ENCODE measurements at regions not wholly inside any gene's neighbourhood (a gene's known extent, or its start where the extent isn't known, plus 50 kb on each side); places are given as distances from the start of the nearest gene placed in this dataset.

- H3K79me2 ChIP-seq (ENCODE audit: insufficient read depth, low read length): no peaks in the 10 kb centered on the region
- H4K20me1 ChIP-seq (ENCODE audit: insufficient read depth, low read length): no peaks in the 10 kb centered on the region
- Mint-ChIP-seq H3K36me3 (ENCODE audit: low read depth, unreplicated experiment) (no peaks in the 10 kb centered on the region), H3K27ac (ENCODE audit: unreplicated experiment) (no peak overlapping the region), H3K4me1 (ENCODE audit: low read depth, unreplicated experiment) (peaks cover 5% of the 10 kb centered on the region), H3K4me3 (ENCODE audit: unreplicated experiment) (no peak overlapping the region), H3K27me3 (ENCODE audit: low read depth, unreplicated experiment) (peaks cover 2% of the 10 kb centered on the region), H3K9me3 (ENCODE audit: unreplicated experiment) (peaks cover 3% of the 10 kb centered on the region)
- no peak overlapping the region for H3K4me3 ChIP-seq (ENCODE audit: insufficient read depth, low read depth, low read length)
- no peaks in the 10 kb centered on the region for H3K27me3 ChIP-seq (ENCODE audit: insufficient read depth, low read length)
- no peak overlapping the region for H3K4me2 ChIP-seq (ENCODE audit: low read length)
- FAIRE-seq: no peak
- no peak overlapping the region for H2AFZ ChIP-seq (ENCODE audit: low read depth, low read length)
- H3K4me1 ChIP-seq (ENCODE audit: insufficient read depth, low read length): peaks cover 14% of the 10 kb centered on the region
- no peak overlapping the region for H3K9ac ChIP-seq (ENCODE audit: low read length)
- H3K36me3 ChIP-seq (ENCODE audit: insufficient read depth, low read length): no peaks in the 10 kb centered on the region
- no peaks in the 10 kb centered on the region for H3K9me3 ChIP-seq (ENCODE audit: insufficient read depth, low read depth, low read length)
- H3K27ac ChIP-seq (ENCODE audit: low read depth, low read length): no peak overlapping the region
- TF ChIP-seq CTCF (IDR thresholded peaks at IDR 0.05; ENCODE audit: insufficient read depth, low read depth, low read length) (no peak), EZH2 (IDR thresholded peaks at IDR 0.05; ENCODE audit: insufficient read depth, low read length) (no peak)
- DNase-seq (ENCODE audit: low read depth): no peak
Observed at GRCh38 chr1:29679828-29680558, 443.7 kb downstream of the PTPRU start.

- Histone ChIP-seq H3K4me3 (ENCODE audit: insufficient read depth, low read depth, low read length) (no peak overlapping the region), H3K36me3 (ENCODE audit: insufficient read depth, low read length) (no peaks in the 10 kb centered on the region), H2AFZ (ENCODE audit: low read depth, low read length) (no peak overlapping the region), H3K4me2 (ENCODE audit: low read length) (no peak overlapping the region), H3K9me3 (ENCODE audit: insufficient read depth, low read depth, low read length) (no peaks in the 10 kb centered on the region), H3K4me1 (ENCODE audit: insufficient read depth, low read length) (peaks cover 14% of the 10 kb centered on the region), H3K27ac (ENCODE audit: low read depth, low read length) (no peak overlapping the region), H3K79me2 (ENCODE audit: insufficient read depth, low read length) (no peaks in the 10 kb centered on the region), H3K9ac (ENCODE audit: low read length) (no peak overlapping the region), H3K27me3 (ENCODE audit: insufficient read depth, low read length) (no peaks in the 10 kb centered on the region), H4K20me1 (ENCODE audit: insufficient read depth, low read length) (no peaks in the 10 kb centered on the region)
- H3K27me3 Mint-ChIP-seq (ENCODE audit: low read depth, unreplicated experiment): no peaks in the 10 kb centered on the region
- no peak overlapping the region for H3K27ac Mint-ChIP-seq (ENCODE audit: unreplicated experiment)
- peaks cover 3% of the 10 kb centered on the region for H3K9me3 Mint-ChIP-seq (ENCODE audit: unreplicated experiment)
- H3K4me1 Mint-ChIP-seq (ENCODE audit: low read depth, unreplicated experiment): peaks cover 5% of the 10 kb centered on the region
- no peaks in the 10 kb centered on the region for H3K36me3 Mint-ChIP-seq (ENCODE audit: low read depth, unreplicated experiment)
- DNase-seq (ENCODE audit: low read depth): no peak
- no peak for FAIRE-seq
- no peak overlapping the region for H3K4me3 Mint-ChIP-seq (ENCODE audit: unreplicated experiment)
- TF ChIP-seq CTCF (IDR thresholded peaks at IDR 0.05; ENCODE audit: insufficient read depth, low read depth, low read length) (no peak), EZH2 (IDR thresholded peaks at IDR 0.05; ENCODE audit: insufficient read depth, low read length) (no peak)
Observed at GRCh38 chr1:29679316-29679715, 443.0 kb downstream of the PTPRU start.
